GM18868 (cell line): ENCODE measurements at regions not wholly inside any gene's neighbourhood (a gene's known extent, or its start where the extent isn't known, plus 50 kb on each side); places are given as distances from the start of the nearest gene placed in this dataset.

Experiments
- ATAC-seq: cut with Tn5 transposase; IDR thresholded peaks from one replicate; pipeline ENCODE4 v1.9.1; 2021; ENCODE audit warnings: mild to moderate bottlenecking, moderate library complexity; ENCODE audit not compliant: unreplicated experiment

- ATAC-seq = no peak
These were observed 284.2 kb upstream of the SOX5 start for GRCh38 chr12:24233519-24234246.

- no peak for ATAC-seq
These were observed 283.1 kb upstream of the SOX5 start for GRCh38 chr12:24232531-24232930.

- ATAC-seq = no peak
These were observed 281.8 kb upstream of the SOX5 start for GRCh38 chr12:24231298-24231697.

- no peak for ATAC-seq
These were observed 280.7 kb upstream of the SOX5 start for GRCh38 chr12:24230061-24230701.

- no peak for ATAC-seq
These were observed 279.7 kb upstream of the SOX5 start for GRCh38 chr12:24229031-24229700.

- no peak for ATAC-seq
These were observed 278.9 kb upstream of the SOX5 start for GRCh38 chr12:24228371-24228770.

GRCh38 chr12:24227551-24227950 lies 278.1 kb upstream of the SOX5 start:
- no peak for ATAC-seq

- ATAC-seq = peak; percentile 45
These were observed 277.4 kb upstream of the SOX5 start for GRCh38 chr12:24226745-24227350.

GRCh38 chr12:24224401-24224800 lies 274.9 kb upstream of the SOX5 start:
- ATAC-seq = no peak

GRCh38 chr12:24223926-24224325 lies 274.5 kb upstream of the SOX5 start:
- no peak for ATAC-seq

- ATAC-seq = no peak
These were observed 273.5 kb upstream of the SOX5 start for GRCh38 chr12:24222968-24223367.

GRCh38 chr12:24212496-24212895 lies 263.0 kb upstream of the SOX5 start:
- no peak for ATAC-seq

GRCh38 chr12:24206621-24207020 lies 257.2 kb upstream of the SOX5 start:
- ATAC-seq = no peak

GRCh38 chr12:24201258-24201970 lies 251.9 kb upstream of the SOX5 start:
- peak; percentile 59 for ATAC-seq

GRCh38 chr12:24200010-24200409 lies 250.5 kb upstream of the SOX5 start:
- ATAC-seq = peak; percentile 31

- peak; percentile 31 for ATAC-seq
These were observed 249.6 kb upstream of the SOX5 start for GRCh38 chr12:24198936-24199671.

- no peak for ATAC-seq
These were observed 248.6 kb upstream of the SOX5 start for GRCh38 chr12:24198070-24198469.

GRCh38 chr12:24197532-24197931 lies 248.1 kb upstream of the SOX5 start:
- no peak for ATAC-seq

- no peak for ATAC-seq
These were observed 245.6 kb upstream of the SOX5 start for GRCh38 chr12:24195063-24195462.

GRCh38 chr12:24191117-24191516 lies 241.6 kb upstream of the SOX5 start:
- ATAC-seq = no peak
